DMS153 (cell line): ENCODE measurements at regions not wholly inside any gene's neighbourhood (a gene's known extent, or its start where the extent isn't known, plus 50 kb on each side); places are given as distances from the start of the nearest gene placed in this dataset.
"Not testable (repeated sequence)": the region's sequence is repeated elsewhere in the genome, so short reads cannot be mapped to it uniquely, and the experiment has no call there.

ENCODE experiments used
- DNase-seq: peaks from one replicate; lab custom pipeline; 2025; lab: John Stamatoyannopoulos, UW

DNA sequence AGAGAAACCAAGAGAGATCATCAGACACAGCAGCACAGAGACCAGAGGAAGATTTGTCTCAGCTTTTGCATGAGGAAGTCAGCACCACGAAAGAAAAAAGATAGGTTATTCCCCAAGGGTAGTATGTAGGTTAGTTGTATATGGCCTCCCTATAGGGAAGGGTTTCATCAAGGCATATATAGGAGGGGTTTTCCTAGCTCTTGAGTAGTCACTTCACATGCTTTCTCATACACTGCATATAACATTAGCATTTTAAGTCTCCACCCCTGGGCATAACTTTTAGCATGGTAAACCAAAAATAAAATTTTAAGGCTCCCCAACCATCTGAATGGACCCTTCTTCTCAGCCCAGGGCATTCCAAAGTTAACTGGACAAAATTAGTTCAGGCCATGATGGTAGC lies 1571.6 kb upstream of the ACO1 start:
- no peak for DNase-seq

DNA sequence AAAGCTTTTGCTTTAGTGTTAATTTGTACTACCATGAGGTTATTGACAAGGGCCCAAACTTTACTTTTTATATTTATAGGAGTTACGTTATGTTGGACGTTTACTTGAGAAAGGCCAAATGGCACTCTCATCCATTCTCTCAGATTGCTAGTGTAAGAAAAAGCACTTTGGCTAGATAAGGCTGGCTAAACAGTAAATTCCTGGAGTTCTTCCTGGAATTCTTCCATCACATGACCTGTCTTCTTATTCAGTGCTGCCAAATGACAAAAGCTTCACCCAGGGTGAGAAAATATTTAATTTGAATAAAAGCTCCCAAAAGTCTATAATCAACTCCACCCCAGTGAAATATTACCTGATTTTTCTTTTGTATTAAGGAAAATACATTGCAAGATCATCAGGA lies 1568.9 kb upstream of the ACO1 start:
- DNase-seq: no peak

DNA sequence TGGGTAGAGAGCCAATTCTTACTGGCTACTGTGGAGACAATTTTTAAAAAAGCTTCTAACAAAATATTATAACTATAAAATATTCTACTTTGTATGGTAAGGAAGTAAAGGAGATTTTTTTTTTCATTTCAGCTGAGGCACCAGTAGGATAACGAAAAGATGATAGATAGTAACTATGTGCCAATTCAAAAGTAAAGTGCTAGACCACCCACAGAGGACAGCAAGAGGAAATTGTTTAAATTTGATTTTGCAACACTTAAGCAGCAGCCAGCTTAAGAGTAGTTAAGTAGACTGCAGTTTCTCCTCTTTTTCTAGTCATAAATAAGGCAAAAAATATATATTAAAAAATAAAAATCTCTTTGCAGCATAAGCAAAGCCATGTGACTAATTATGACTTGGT lies 1539.3 kb upstream of the ACO1 start:
- no peak for DNase-seq

DNA sequence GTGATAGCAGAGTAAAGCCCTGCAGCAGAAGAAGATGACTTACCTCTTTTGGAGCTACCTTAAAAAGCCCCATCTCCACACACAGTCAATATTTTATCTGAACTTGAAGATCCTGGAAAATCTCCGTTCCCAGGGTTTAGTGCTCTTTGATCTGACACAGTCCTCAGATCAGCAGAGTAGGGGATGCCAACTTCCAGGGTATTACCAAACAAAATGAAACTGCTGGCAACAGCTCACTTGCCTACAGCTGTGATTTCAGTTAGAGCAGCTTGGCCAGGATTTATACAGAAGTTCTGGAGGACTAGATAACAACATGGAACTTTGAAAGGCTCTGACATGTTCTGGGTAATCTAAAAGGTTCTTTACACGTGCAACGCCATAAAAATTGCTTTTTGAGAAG lies 1537.8 kb upstream of the ACO1 start:
- DNase-seq: no peak

DNA sequence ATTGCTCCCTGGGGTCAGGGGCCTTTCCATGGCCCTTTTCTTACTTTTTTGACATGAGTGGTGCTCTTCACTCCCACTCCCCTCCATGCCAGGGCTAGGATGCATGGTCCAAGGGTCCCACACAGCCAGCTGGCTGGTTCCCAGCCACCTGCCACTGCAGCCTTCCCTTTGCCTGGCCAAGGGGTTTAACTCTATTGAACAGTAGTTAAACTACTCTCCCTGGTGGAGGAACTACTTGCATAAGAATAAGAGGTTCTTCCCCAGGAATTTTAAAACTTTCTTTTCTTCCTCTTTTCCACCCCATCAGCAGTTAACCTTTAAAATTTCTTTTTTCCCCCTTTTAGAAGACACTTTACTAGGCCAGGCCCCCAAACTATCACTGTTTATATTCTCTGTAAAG lies 1532.8 kb upstream of the ACO1 start:
- DNase-seq: no peak

DNA sequence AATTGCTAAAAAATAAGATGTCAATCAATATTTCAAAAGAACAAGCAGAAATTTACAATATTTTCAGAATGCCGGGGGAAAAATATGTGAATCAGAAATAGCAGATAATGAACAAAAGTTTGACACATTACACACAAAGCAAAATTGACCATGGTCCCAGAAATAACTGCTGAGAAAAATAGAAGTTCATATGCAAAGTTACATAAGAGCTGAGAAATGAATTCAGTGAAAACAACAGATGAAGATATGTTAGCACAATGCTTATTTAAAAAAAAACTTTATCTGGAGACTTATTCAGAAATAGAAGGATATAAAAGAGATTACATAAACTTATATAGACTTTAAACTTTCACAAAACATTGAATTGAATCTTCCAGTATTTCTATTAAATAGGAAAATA lies 1483.7 kb upstream of the ACO1 start:
- DNase-seq: no peak

DNA sequence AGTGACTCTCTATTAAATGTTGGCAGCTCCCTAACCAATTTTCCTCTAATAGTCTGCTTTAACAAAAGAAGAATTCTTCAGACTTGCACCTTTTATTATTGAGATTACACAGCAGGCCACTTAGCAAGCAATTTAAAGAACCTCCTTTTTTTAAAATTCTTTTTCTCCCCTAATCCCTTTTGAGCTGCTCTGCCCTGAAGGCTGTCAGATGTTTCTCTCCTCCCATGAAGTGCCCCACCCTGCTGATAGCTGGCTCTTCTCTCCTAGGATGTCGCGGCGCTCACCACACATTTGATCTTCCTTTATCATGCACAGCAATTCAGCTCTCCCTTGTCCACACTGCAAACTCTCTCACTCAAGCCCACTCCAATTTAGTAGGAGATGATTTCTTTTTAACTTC lies 1471.1 kb upstream of the ACO1 start:
- no peak for DNase-seq

DNA sequence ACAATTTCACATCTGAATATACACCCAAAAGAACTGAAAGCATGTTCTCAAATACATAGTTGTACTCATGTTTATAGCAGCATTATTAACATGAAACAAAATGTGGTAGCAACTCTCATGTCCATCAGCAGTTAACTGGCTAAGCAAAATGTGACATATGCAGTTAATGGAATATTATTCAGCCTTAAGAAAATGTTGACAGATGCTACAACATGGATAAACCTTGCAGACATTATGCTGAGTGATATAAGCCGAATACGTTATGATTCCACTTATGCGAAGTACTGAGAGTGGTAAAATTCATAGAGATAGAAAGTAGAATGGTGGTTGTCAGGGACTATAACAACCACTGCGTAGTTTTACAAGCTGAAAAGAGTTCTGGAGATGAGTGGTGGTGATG lies 1469.0 kb upstream of the ACO1 start:
- DNase-seq: no peak

DNA sequence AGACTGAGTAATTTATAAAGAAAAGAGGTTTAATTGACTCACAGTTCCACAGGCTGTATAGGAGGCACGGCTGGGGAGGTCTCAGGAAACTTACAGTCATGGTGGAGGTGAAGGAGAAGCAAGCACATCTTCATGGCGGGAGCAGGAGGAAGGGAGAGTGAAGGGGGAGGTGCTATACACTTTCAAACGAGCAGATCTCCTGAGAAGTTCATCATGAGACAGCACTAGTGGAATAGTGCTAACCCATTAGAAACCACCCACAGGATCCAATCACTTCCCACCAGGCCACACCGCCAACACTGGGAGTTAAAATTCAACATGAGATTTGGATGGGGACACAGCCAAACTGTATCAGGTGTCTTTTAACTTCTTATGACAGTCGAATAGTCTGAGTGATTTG lies 1459.3 kb upstream of the ACO1 start:
- DNase-seq: no peak

DNA sequence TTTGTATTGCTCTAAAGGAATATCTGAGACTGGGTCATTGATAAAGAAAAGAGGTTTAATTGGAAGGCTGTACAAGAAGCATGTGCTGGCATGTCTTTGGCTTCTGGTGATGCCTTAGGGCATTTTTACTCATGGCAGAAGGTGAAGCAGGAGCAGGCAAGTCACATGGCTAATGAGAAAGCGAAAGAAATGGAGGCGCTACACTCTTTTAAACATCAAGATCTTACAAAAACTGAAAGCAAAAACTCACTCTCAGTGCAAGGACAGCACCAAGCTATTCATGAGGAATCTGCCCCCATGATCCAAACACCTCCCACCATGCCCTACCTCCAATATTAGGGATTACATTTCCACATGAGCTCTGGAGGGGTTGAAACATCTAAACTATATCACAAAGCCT lies 1458.8 kb upstream of the ACO1 start:
- no peak for DNase-seq

DNA sequence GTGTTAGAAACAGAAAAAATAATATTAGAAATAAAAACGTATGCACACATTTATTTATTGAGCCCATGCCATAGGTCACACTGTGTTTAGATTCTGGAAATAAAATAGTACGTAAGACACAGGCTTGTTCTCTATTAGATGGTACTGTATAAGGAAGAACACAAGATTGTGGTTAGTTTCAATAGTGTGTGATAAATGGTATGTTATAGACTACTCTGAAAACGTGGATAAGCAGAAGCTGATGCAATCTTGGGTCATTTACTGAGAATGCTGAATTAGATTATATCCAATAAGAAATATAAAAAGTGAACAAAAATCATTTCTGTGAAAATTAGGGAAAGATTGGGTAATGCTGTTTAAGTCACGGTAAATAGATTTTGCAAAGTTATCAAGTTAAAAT lies 1456.4 kb upstream of the ACO1 start:
- no peak for DNase-seq

DNA sequence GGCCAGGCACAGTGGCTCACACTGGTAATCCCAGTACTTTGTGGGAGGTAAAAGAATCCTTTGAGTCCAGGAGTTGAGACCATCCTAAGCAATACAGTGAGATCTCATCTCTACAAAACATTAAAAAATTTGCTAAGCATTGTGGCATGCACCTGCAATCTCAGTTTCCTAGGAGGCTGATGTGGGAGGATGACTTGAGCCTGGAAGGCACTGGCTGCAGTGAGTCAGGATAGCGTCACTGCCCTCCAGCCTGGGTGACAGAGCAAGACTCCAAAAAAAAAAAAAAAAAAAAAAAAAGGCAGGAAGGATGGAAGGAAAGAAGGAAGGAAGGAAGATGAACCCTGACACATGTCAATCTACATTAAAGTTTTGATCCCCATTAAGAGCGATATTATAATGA lies 1452.2 kb upstream of the ACO1 start:
- no peak for DNase-seq

DNA sequence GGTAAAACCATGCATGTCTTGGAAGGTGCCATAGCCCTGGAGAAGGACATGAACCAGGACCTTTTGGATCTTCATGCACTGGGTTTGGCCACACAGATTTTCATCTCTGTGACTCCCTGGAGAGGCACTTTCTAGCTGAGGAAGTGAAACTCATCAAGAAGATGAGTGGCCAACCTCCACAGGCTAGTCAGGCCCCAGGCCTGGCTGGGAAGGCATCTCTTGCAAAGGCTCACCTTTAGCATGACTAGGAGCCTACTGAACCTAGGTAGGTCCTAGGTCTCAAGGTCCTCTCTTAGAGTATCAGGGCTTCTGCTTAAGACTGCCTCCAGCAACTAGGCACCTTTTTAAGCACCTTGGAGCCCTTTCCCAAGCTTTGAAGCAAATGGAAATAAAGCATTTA lies 1448.7 kb upstream of the ACO1 start:
- no peak for DNase-seq

DNA sequence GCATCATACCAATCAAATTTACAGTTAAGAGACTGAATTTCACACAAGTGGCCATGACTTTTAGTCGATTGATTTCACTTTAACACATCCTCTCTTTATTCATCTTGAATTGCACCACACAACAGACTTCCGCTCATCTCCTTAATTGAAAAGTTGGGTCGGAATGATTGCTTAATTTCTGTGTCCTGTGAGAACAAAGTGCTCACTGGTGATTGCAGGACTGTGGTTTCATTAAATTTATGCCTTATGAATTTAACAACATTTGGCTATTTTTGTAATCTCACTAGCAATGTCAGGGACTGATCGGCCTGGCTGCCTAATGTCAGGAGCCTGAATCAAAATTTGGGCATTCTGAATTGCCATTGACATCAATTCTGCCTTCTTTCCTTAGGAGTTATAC lies 1447.3 kb upstream of the ACO1 start:
- no peak for DNase-seq

DNA sequence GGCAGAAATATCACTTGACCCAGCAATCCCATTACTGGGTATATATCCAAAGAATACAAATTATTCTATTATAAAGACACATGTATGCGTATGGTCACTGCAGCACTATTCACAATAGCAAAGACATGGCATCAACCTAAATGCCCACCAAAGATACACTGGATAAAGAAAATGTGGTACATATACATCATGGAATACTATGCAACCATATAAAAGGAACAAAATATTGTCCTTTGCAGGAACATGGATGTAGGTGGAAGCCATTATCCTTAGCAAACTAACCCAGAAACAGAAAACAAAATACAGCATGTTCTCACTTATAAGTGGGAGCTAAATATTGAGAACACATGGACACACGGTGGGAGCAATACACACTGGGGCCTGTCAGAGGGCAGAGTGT lies 1441.6 kb upstream of the ACO1 start:
- DNase-seq: not testable (repeated sequence)

DNA sequence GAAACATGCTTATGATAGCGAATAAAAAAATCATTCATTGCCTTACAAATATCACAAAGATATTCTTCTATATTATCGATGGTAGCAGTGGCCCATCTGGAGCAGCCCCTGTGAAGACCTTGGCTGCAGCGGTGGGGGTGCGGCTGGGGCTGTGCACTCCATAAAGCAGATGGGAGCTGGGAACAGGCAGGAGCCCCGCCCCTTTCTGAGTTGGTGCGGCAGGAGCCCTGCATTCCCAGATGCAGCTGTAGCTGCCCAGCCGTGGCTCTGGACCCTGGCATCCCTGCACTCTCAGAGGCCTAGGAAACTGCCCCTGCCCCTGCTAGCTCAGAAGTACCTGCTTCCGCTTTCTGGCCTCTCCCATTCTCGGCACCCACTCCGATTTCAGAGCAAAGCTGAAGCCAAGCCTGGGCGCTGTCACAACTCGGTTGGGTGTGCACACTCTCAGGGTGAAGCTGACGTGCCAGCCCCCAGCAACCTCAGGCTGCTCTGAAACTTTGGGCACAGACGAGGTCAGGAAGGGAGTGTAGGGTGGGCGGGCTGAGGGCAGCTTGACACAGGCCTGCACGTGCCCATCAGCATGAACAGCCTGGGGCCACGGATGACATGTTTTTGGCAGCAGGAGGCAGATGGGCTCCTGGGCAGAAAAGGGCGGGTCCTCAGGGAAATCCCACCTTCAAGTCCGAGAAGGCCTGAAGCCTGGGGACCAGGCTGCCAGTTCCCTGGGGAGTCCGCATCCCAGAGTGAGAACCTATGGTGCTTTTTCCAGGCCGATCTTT lies 1440.8 kb upstream of the ACO1 start:
- no peak for DNase-seq

DNA sequence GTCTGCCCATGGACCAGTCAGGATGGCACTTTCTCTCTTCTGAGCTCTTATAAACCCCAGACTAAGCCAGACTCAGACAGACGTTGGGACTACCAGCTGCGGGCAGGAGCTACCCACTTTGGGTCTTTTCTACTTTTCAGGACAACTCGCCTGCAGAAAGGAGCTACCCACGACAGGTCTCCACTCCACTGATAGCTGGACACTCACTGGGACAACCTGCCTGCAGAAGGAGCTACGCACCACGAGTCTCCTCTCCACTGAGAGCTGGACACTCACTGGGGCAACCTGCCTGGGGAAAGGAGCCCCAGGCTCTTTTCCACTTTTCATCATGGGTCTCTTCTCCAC lies 1440.2 kb upstream of the ACO1 start:
- DNase-seq: no peak

DNA sequence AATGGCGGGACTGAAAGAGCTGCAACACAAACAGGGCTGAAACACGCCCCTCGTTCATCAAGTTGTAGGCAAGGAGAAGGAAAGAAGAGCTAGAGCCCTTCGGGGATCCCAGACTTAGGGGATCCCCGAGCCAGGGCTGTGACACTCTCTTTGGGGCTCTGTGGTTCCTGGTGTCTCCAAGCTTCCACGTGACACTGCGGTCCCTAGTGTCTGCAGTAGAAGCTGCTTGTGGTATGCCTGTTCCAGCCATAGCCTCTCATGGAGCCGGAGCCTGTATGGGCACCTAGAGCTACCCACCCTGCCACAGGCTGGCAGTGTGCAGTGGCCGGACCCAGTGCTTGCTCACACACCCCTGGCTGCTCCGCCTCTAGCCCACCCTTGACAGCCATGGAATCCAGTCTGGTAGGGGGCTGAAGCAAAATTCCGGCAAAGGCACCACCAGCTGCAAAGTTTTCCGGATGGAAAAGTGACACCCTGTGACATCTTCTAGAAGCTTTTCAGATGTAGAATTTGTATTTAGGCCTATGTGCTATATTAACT lies 1439.6 kb upstream of the ACO1 start:
- DNase-seq: no peak

DNA sequence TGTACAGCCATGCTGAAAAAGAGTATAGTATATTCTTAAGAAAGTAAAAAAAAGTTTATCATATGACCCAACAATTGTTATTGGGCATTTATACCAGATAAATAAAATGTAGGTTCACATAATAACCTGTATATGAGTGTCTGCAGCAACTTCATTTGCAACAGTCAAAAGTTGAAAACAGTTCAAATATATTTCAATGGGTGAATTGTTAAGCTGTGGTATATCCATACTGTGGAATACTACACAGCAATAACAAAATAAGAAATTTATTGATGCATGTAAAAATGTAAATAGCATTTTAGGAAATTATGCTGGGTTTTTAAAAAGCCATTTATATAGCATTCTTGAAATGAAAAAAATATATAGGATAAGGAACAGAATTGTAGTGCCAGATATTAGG lies 1420.1 kb upstream of the ACO1 start:
- DNase-seq: no peak

DNA sequence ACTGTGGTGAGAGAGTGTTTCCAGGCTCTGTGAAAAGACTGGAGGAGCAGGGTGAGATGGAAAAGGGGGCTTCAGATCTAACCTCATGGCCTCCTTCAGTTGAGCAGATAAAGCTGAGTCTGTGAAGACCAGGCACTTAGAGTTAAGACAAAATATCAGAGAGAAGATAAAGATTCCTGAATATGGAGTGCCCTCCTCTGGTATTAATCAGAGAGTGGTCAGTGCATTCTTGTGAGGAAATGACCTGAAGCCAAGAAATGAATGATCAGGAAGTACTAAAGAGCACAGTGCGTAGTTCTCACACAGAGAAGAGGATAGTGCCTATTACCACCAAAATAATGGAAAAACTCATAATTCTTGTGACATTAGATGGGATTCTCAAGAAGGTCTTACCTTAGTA lies 1417.0 kb upstream of the ACO1 start:
- DNase-seq: no peak

DNA sequence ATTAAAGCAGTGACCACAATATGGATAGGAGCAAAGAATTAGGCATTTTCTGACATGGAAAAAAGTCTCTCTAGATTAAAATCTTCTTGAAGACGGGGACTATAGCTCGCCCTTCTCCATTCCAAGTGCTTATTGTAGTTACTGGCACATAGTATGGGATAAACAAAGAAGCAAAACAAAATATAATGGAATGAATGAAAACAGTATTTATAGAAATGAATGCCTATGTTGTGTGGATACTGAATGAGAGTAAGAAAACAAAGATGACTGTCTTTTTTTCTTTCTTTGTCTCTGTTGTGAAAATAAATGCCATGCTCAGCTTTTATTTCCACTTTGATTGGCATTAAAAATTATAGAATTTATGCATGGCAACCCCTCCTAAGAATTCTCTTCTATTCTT lies 1414.3 kb upstream of the ACO1 start:
- DNase-seq: no peak

DNA sequence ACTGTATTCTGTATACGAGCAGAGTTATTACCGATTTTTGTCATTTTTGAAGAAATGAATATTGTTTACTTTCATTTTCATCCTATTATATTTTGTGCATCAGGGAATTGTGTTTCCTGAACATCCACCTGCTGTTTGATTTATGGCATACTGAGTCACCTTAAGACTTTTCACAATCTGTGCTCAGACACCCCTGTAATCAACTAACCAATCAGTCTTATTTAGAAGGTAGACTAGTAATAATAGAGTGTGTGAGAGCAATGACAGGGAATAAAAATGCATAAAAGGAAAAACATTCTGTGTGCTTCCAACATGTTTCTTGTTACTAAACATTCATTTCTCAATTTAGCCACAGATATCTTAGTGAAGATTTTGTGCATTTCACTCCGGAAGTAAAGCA lies 1413.6 kb upstream of the ACO1 start:
- no peak for DNase-seq

DNA sequence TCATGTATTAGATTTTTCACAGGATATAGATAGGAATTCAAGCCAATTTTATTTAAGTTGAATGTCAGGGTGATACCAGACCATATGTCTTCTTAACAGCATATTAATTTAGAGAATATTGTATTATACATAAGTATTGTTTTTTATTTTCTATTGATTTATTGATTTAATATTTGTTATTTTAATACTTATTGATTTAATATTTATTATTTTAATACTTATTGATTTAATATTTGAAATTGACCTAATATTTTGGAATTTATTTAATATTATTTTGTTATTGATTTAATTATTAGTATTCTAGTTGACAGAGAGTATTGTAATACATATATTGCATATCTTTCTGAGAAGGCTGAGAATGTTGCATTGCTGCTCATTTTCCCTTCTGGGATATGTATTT lies 1411.8 kb upstream of the ACO1 start:
- DNase-seq: no peak

DNA sequence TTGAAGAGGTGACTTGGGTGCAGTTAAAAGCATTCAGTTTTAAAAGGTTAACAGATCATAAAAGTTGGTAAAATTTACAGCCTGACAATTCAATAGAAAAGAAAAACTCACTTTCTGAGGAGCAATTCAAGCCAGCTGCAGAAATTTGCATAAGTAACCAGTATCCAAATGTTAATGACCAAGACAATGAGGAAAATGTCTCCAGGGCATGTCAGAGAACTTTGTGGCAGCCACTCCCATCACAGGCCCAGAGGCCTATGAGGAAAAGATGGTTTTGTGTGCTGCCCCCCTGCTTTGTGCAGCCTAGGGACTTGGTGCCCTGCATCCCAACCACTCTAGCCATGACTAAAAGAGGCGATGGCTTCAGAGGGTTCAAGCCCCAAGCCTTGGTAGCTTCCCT lies 1406.5 kb upstream of the ACO1 start:
- no peak for DNase-seq

DNA sequence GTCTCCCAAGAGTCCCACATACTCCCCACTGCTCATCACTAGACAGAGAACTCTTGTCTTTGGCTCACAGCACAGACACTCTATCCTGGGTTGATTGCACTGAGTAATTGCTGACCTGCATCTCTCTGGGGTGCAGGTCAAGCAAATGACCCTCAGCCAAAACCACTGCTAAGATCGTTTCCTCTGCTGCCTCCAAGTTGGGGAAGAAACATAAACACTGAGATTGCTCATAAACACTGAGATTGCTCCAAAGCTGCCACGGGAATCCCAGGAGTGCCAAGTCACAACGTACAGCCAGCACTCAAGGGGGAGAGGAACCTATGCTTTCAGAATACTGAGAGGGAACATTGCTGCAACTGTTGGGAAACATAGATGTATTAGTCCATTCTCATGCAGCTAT lies 1402.1 kb upstream of the ACO1 start:
- no peak for DNase-seq
